Fibroblast of skin of right quadriceps (primary cell): ENCODE measurements at regions not wholly inside any gene's neighbourhood (a gene's known extent, or its start where the extent isn't known, plus 50 kb on each side); places are given as distances from the start of the nearest gene placed in this dataset.
A peak's percentile ranks its signal among the peaks of the same experiment; 100 is the strongest.

ENCODE experiments used
- DNase-seq: peaks from one replicate; pipeline ENCODE4 v3.0.0-alpha.2; 2013

- DNase-seq, result no peak
These were observed 236.5 kb downstream of the C16orf95 start for GRCh38 chr16:87080571-87081167.

GRCh38 chr16:87085441-87085840 lies 231.8 kb downstream of the C16orf95 start:
- DNase-seq, result no peak

GRCh38 chr16:87086156-87086555 lies 231.0 kb downstream of the C16orf95 start:
- DNase-seq, result peak; percentile 74

- peak; percentile 63 for DNase-seq
These were observed 230.6 kb downstream of the C16orf95 start for GRCh38 chr16:87086575-87086974.

- DNase-seq, result no peak
These were observed 224.2 kb downstream of the C16orf95 start for GRCh38 chr16:87092958-87093357.

- no peak for DNase-seq
These were observed 223.2 kb downstream of the C16orf95 start for GRCh38 chr16:87093804-87094555.

GRCh38 chr16:87094556-87094865 lies 222.7 kb downstream of the C16orf95 start:
- no peak for DNase-seq

GRCh38 chr16:87095271-87095670 lies 221.9 kb downstream of the C16orf95 start:
- DNase-seq, result no peak

- no peak for DNase-seq
These were observed 220.4 kb downstream of the C16orf95 start for GRCh38 chr16:87096746-87097333.

- DNase-seq, result no peak
These were observed 218.8 kb downstream of the C16orf95 start for GRCh38 chr16:87098361-87098760.

- no peak for DNase-seq
These were observed 218.0 kb downstream of the C16orf95 start for GRCh38 chr16:87098976-87099720.

- no peak for DNase-seq
These were observed 216.7 kb downstream of the C16orf95 start for GRCh38 chr16:87100306-87101058.

GRCh38 chr16:87101903-87102302 lies 215.3 kb downstream of the C16orf95 start:
- peak; percentile 78 for DNase-seq

- no peak for DNase-seq
These were observed 210.0 kb downstream of the C16orf95 start for GRCh38 chr16:87107201-87107600.

- no peak for DNase-seq
These were observed 208.9 kb downstream of the C16orf95 start for GRCh38 chr16:87108278-87108677.

- DNase-seq, result peak; percentile 22
These were observed 208.3 kb downstream of the C16orf95 start for GRCh38 chr16:87108941-87109340.

- no peak for DNase-seq
These were observed 202.4 kb downstream of the C16orf95 start for GRCh38 chr16:87114832-87115231.

GRCh38 chr16:87115646-87116045 lies 201.5 kb downstream of the C16orf95 start:
- DNase-seq, result no peak

GRCh38 chr16:87117936-87118335 lies 199.3 kb downstream of the C16orf95 start:
- DNase-seq, result no peak

GRCh38 chr16:87119168-87119567 lies 198.0 kb downstream of the C16orf95 start:
- DNase-seq, result no peak

GRCh38 chr16:87119748-87120147 lies 197.4 kb downstream of the C16orf95 start:
- DNase-seq, result no peak

GRCh38 chr16:87121816-87122215 lies 195.4 kb downstream of the C16orf95 start:
- no peak for DNase-seq
